HG03354 (cell line): ENCODE measurements at regions not wholly inside any gene's neighbourhood (a gene's known extent, or its start where the extent isn't known, plus 50 kb on each side); places are given as distances from the start of the nearest gene placed in this dataset.
A peak's percentile ranks its signal among the peaks of the same experiment; 100 is the strongest.
"Not testable (repeated sequence)": the region's sequence is repeated elsewhere in the genome, so short reads cannot be mapped to it uniquely, and the experiment has no call there.

ENCODE experiments used
- ATAC-seq: cut with Tn5 transposase; IDR thresholded peaks from one replicate; pipeline ENCODE4 v1.9.1; 2021; ENCODE audit warnings: mild to moderate bottlenecking; ENCODE audit not compliant: unreplicated experiment, poor library complexity, severe bottlenecking

- ATAC-seq, result no peak
Observed at GRCh38 chr5:152188251-152188650, 216.8 kb downstream of the NMUR2 start.

GRCh38 chr5:152187668-152188067 is 217.4 kb downstream of the NMUR2 start:
- no peak for ATAC-seq

GRCh38 chr5:152185547-152186245 is 219.4 kb downstream of the NMUR2 start:
- no peak for ATAC-seq

- ATAC-seq, result no peak
Observed at GRCh38 chr5:152184266-152184665, 220.8 kb downstream of the NMUR2 start.

- no peak for ATAC-seq
Observed at GRCh38 chr5:152181461-152181860, 223.6 kb downstream of the NMUR2 start.

GRCh38 chr5:152178350-152178699 is 226.8 kb downstream of the NMUR2 start:
- ATAC-seq, result no peak

- no peak for ATAC-seq
Observed at GRCh38 chr5:152177626-152178349, 227.3 kb downstream of the NMUR2 start.

- ATAC-seq, result no peak
Observed at GRCh38 chr5:152171888-152172287, 233.2 kb downstream of the NMUR2 start.

GRCh38 chr5:152170350-152170749 is 234.7 kb downstream of the NMUR2 start:
- ATAC-seq, result no peak

- ATAC-seq, result no peak
Observed at GRCh38 chr5:152164860-152165259, 240.2 kb upstream of the GLRA1 start.

GRCh38 chr5:152159894-152160293 is 235.2 kb upstream of the GLRA1 start:
- ATAC-seq, result not testable (repeated sequence)

GRCh38 chr5:152154452-152154851 is 229.8 kb upstream of the GLRA1 start:
- ATAC-seq, result not testable (repeated sequence)

- ATAC-seq, result no peak
Observed at GRCh38 chr5:152151940-152152339, 227.3 kb upstream of the GLRA1 start.

- no peak for ATAC-seq
Observed at GRCh38 chr5:152151113-152151512, 226.5 kb upstream of the GLRA1 start.

- no peak for ATAC-seq
Observed at GRCh38 chr5:152147286-152147685, 222.6 kb upstream of the GLRA1 start.

GRCh38 chr5:152146566-152146965 is 221.9 kb upstream of the GLRA1 start:
- no peak for ATAC-seq

GRCh38 chr5:152144556-152144955 is 219.9 kb upstream of the GLRA1 start:
- ATAC-seq, result no peak

GRCh38 chr5:152144030-152144429 is 219.4 kb upstream of the GLRA1 start:
- ATAC-seq, result no peak

GRCh38 chr5:152142840-152143469 is 218.3 kb upstream of the GLRA1 start:
- peak; percentile 94 for ATAC-seq

GRCh38 chr5:152140347-152140746 is 215.7 kb upstream of the GLRA1 start:
- no peak for ATAC-seq

GRCh38 chr5:152137063-152137462 is 212.4 kb upstream of the GLRA1 start:
- no peak for ATAC-seq
